ENCODE measurements at regions not wholly inside any gene's neighbourhood (a gene's known extent, or its start where the extent isn't known, plus 50 kb on each side); places are given as distances from the start of the nearest gene placed in this dataset.

GRCh38 chr5:50964746-50965653, 298.6 kb downstream of the PARP8 start:
- no peak for DNase-seq (ENCODE audit: low read depth in 3 of 3)

GRCh38 chr5:50965654-50966375, 299.4 kb downstream of the PARP8 start:
- DNase-seq (ENCODE audit: low read depth in 3 of 3), result no peak

- DNase-seq (ENCODE audit: low read depth in 3 of 3), result no peak
Measured at GRCh38 chr5:50967009-50967562, 300.6 kb downstream of the PARP8 start.

DNA sequence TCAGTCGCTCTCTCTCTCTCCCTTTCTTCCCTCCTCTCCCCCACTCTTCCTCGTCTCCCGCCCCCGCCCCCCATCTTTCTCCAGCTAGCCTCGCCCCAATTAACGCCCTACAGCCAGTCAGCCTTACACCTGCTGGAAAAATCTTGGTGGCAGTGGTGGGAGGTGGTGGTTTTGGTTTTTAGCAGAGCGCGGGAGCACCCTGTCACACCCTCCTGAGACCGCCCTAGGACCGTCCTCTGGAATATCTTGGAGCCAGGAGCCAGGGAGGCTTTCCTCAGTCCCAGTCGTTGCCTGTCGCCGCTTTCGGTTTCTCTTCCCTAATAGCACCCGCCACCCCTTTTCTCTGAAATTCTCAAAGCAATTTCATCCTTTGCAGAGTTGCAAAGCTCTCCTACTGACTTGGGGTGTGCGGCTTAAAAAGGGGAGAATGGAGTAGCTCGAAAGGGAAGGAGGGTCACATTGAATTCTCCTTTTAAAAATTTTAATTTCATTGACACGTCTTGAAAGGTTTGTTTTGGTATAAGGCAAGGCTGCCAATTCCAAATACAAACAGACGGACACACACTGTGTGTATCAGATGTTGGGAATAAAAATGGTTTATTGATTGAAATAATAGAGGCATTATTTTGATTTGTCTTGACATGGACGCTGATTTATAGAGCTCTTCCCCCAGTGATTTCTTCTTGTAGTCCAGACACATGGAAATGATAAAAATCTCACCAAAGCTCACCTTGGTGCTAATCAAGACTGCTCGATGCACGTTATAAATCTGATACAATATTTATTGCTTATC, 301.3 kb downstream of the PARP8 start:
- DNase-seq (ENCODE audit: low read depth in 3 of 3), result no peak

DNA sequence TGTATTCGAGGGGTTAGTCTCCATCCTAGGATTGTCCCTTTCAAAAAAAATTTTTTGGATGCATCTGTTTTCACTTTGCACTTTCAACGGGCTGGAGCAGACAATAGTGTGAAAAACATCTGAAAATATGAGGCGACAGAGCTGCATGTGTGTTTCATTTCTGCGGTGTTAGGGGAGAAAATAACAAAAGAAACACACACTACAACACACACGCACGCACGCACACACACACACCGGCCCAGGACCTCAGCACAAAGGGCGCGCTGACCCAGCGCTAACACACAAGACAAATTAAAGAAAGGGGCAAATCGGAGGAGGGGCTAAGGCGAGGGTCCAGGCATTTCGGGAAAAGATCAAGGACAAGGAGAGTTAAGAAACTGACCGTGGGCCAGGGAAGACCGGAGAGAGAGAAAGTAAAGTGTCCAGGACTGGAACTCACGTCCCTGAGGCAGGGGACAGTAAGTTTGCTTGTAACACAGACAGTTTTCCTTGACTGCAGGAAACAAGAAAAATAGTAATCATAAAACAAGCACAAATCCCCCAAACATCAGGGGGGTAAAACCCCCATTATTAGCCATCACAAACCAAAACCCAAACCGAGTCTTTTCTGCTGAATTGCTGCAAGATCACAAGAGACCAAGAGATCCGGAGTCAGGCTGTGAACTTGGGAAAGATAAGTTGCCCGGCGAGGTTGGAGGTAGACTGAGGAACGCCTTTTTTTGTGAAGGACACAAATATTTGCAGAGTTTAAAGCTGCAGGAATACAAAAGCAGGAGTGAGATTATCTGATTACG, 302.1 kb downstream of the PARP8 start:
- no peak for DNase-seq (ENCODE audit: low read depth in 3 of 3)

DNA sequence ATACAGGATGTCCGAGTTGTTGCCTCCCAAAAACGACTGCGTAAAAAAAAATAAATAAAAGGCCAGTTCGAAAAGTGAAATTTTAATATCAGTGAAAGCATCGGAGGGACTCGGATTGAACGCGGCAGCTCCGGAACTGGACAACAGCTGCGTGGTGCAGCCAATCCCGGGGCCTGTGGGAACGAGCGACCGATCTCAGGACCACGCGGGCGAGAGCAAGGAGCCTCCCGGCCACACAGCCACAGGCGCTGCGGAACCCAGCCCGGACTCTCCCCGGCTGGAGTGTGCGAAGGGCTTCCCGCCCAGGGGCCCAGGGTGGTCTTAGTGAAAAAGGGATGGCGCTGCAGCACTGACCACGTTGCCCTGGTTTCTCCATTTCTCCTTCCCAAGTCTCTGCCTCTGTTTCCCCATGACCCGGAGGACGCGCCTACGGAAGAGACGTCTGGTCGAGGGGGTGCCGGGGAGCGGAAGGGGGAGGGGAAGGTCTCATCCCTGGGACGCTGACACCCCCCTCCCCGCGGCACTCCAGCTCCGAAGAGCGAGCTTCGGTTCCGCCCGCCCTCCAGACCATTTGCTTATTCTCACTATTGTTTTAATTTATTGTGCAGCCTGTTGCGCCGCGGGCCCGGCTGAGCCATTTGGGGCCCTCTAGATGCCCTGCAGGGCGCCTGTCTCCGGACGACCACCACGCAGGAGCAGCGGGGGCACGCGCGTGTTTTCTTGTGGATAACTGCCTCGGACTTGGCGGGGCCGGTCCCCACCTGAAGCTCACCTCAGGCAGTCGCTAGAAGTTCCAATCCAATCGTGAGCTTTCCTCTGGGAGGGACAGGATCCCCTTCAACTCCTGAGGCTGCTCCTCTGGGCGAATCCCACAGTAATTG, 303.0 kb downstream of the PARP8 start:
- DNase-seq (ENCODE audit: low read depth in 3 of 3), result no peak

DNA sequence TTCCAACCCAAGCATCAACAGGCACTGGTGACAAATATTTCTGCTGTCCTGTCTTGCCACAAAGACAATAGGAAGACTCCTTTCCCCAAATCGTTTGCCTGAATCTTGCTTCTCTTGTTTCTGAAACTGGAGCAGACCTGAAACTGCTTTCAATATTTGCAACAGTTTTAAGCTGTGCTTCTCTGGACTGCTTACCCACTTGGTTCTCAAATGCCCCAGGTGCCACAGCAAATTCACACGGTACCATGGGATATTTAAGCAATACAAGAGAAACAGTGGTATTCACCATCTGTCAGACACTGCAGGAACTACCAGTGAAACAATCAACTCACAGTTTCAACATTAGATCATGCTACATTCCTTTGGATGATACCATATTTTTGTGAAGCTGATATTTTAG, 309.4 kb downstream of the PARP8 start:
- DNase-seq (ENCODE audit: low read depth in 3 of 3), result no peak

DNA sequence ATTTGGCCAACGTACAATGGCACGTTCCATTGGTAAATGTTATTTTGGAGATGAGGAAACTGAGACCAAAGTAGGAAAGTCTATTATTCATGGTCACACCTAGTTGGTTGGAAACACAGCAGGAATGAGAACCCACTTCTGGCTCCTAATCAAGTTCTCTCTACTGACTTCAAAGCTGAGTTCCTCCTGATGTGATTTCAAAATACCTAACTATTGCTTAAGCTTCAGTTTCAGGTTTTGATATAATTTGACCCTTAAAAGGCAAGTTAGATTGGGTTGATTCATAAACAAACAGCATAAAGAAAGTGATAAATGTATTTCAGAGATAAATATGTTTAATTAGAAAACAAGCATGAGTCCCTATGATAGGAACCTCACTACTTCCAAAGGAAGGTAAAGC, 312.5 kb downstream of the PARP8 start:
- no peak for DNase-seq (ENCODE audit: low read depth in 3 of 3)

- DNase-seq (ENCODE audit: low read depth in 3 of 3), result no peak
Measured at GRCh38 chr5:50984640-50985039, 318.2 kb downstream of the PARP8 start.

DNA sequence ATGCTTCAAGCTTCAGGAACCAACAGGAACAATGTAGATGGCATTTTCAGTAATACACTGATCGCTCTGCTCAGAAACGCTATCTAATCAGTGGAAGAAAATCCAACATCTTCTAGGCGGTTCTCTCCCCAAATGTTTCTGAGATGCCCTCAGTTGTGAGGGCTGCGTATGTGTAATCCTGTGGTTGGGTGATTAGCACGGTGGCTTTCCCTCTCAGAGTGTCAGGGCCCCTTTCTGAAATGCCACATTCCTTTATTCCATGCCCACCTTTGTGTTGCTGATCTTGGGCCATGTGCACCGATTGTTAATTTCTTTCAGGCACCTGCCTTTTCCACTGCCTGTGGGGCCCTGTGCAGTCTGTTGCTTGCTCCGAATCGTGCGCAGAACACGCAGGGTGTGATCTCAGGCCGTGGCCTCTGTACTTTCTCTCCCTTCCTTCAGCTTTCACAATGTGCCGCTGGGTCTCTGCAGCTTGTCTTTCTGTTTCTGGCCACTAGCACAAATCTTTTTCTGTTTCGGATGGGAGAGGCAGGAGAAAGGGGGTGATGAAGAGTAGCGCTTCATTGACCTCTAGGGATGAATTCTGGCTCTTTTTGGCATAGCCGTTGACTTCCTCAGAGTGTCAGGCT, 324.0 kb downstream of the PARP8 start:
- DNase-seq (ENCODE audit: low read depth in 3 of 3), result no peak

GRCh38 chr5:50995285-50995942, 329.0 kb downstream of the PARP8 start:
- no peak for DNase-seq (ENCODE audit: low read depth in 3 of 3)

DNA sequence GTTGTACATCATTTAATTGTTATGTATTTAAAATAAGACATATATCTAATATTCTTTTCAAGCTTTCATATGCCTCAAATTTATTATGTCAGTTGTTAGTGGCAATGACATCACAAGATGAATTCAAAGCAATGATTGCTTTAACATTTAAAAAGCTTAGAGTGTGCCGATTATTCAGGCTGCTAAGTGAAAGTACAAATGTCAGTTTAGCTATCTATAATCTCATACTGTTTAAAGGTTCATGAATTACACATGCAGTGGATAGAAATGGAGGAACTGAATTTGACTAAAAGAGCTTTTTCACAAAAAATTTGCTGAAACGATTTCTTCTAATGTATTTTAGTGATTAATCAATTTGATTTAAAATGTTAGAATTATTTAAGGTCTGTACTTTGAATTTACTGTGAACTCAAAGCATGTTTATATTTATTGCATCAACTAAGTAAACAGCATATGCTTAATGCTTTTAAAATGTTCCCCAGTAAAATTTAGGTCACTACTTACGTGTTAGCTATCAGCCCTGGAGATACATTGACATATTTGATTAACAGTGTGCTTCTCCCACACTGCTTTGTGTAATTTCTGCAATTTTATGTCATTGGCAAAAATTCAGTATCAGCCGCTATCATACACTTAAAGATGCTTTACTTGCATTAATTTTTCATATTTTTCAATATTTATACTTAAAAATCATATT, 334.9 kb downstream of the PARP8 start:
- no peak for DNase-seq (ENCODE audit: low read depth in 3 of 3)

DNA sequence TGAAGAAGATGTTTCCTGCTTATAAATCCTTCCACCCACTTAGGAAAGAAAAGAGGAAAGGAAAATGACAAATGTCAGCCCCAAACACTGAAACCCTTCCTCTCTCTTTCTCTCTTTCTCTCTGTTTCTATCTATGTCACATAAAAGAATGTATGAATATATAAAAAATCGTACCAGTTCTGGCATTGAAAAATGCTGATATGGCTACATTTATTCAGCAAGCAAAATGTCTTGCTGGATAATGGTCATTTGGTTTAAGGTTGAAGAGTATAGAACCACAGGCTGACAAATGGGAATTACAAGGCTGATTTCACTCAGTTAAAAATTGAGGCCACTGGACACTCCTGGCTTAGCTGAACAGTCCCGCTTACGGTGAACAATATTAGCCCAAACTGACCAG, 335.9 kb downstream of the PARP8 start:
- no peak for DNase-seq (ENCODE audit: low read depth in 3 of 3)

DNA sequence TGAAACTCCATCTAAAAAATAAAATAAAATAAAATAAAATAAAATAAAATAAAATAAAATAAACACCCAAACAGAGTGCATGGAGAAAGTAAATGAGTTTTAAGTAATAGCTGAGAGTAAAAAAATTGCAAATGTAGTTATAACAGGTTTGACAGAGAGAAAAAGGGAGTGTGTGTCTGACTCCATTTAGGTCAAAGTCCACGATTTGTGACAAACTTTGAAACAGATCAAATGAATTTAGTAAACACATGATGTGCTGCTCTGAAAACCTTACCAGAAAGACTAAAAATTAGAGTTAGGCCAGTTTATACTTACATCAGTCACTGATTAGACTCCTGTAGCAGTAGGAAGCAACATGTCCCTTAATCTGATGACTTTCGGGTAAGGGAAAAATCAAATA, 346.6 kb downstream of the PARP8 start:
- DNase-seq (ENCODE audit: low read depth in 3 of 3), result no peak

- no peak for DNase-seq (ENCODE audit: low read depth in 3 of 3)
Measured at GRCh38 chr5:51018423-51018822, 352.0 kb downstream of the PARP8 start.

GRCh38 chr5:51024263-51024662, 357.8 kb downstream of the PARP8 start:
- no peak for DNase-seq (ENCODE audit: low read depth in 3 of 3)

GRCh38 chr5:51027271-51027670, 356.0 kb upstream of the ISL1 start:
- DNase-seq (ENCODE audit: low read depth in 3 of 3), result no peak

- no peak for DNase-seq (ENCODE audit: low read depth in 3 of 3)
Measured at GRCh38 chr5:51028394-51028793, 354.9 kb upstream of the ISL1 start.

GRCh38 chr5:51033215-51033614, 350.0 kb upstream of the ISL1 start:
- no peak for DNase-seq (ENCODE audit: low read depth in 3 of 3)

Measured in stimulated activated CD4-positive, alpha-beta T cell treated with anti-CD3 and anti-CD28 coated beads, TNF-alpha, amount 100 ng/mL, for 24 hours (primary cell).